H9 (cell line): ENCODE measurements at regions not wholly inside any gene's neighbourhood (a gene's known extent, or its start where the extent isn't known, plus 50 kb on each side); places are given as distances from the start of the nearest gene placed in this dataset.
"Not testable (repeated sequence)": the region's sequence is repeated elsewhere in the genome, so short reads cannot be mapped to it uniquely, and the experiment has no call there.

Experiments
- DNase-seq: peaks from one replicate; pipeline ENCODE4 v3.0.0-alpha.2; 2017
- H2AFZ ChIP-seq: one replicate; pipeline ENCODE4 v1.6.1; 2013; ENCODE audit warnings: mild to moderate bottlenecking, low read length, control low read depth, moderate library complexity
- H2AK5ac ChIP-seq: 2 replicates; pipeline ENCODE4 v1.6.1; 2013; ENCODE audit warnings: low read length, control low read depth, mixed read lengths; ENCODE audit not compliant: insufficient read length
- H2BK120ac ChIP-seq: one replicate; pipeline ENCODE4 v1.6.1; 2013; ENCODE audit warnings: low read depth, mild to moderate bottlenecking, low read length, control low read depth, inconsistent platforms; ENCODE audit not compliant: poor library complexity, severe bottlenecking
- H2BK12ac ChIP-seq: 2 replicates; pipeline ENCODE4 v1.6.1; 2013; ENCODE audit warnings: low read length, control low read depth, mixed read lengths, low read depth; ENCODE audit not compliant: insufficient read length
- H2BK15ac ChIP-seq: 2 replicates; pipeline ENCODE4 v1.6.1; 2013; ENCODE audit warnings: low read depth, low read length, control low read depth
- H2BK20ac ChIP-seq: one replicate; pipeline ENCODE4 v1.6.1; 2013; ENCODE audit warnings: low read depth, mild to moderate bottlenecking, low read length, control low read depth, inconsistent platforms; ENCODE audit not compliant: poor library complexity, severe bottlenecking
- H2BK5ac ChIP-seq: 2 replicates; pipeline ENCODE4 v1.6.1; 2013; ENCODE audit warnings: low read length, control low read depth, mixed read lengths; ENCODE audit not compliant: insufficient read length
- H3K14ac ChIP-seq: 2 replicates; pipeline ENCODE4 v1.6.1; 2013; ENCODE audit warnings: low read length, control low read depth; ENCODE audit not compliant: insufficient read depth
- H3K18ac ChIP-seq: 2 replicates; pipeline ENCODE4 v1.6.1; 2013; ENCODE audit warnings: low read depth, mild to moderate bottlenecking, mixed read lengths, low read length, control low read depth; ENCODE audit not compliant: insufficient read length
- H3K23ac ChIP-seq: 2 replicates; pipeline ENCODE4 v1.6.1; 2013; ENCODE audit warnings: low read length, control low read depth, mixed read lengths, low read depth; ENCODE audit not compliant: insufficient read length
- H3K23me2 ChIP-seq: 2 replicates; pipeline ENCODE4 v1.6.1; 2013; ENCODE audit warnings: low read depth, mild to moderate bottlenecking, mixed read lengths, low read length, control low read depth; ENCODE audit not compliant: insufficient read length, poor library complexity, severe bottlenecking
- H3K27ac ChIP-seq: 2 replicates; pipeline ENCODE4 v1.5.1; 2013; ENCODE audit warnings: low read length, control low read depth, mixed read lengths, low read depth; ENCODE audit not compliant: insufficient read length
- H3K27me3 ChIP-seq: 2 replicates; pipeline ENCODE4 v1.6.1; 2013; ENCODE audit warnings: low read length, control low read depth, inconsistent platforms; ENCODE audit not compliant: insufficient read depth
- H3K4ac ChIP-seq: 2 replicates; pipeline ENCODE4 v1.6.1; 2013; ENCODE audit warnings: low read depth, mild to moderate bottlenecking, control low read depth, inconsistent platforms, low read length, moderate library complexity
- H3K4me1 ChIP-seq: 2 replicates; pipeline ENCODE4 v1.6.1; 2013; ENCODE audit warnings: low read length, control low read depth, inconsistent platforms; ENCODE audit not compliant: insufficient read depth
- H3K4me2 ChIP-seq: 2 replicates; pipeline ENCODE4 v1.6.1; 2013; ENCODE audit warnings: low read length, control low read depth, mixed read lengths; ENCODE audit not compliant: insufficient read length, insufficient read depth
- H3K56ac ChIP-seq: 2 replicates; pipeline ENCODE4 v1.6.1; 2013; ENCODE audit warnings: low read depth, mild to moderate bottlenecking, mixed read lengths, low read length, control low read depth; ENCODE audit not compliant: insufficient read length
- H3K79me1 ChIP-seq: 2 replicates; pipeline ENCODE4 v1.6.1; 2013; ENCODE audit warnings: low read depth, mild to moderate bottlenecking, moderate library complexity, low read length, control low read depth, inconsistent platforms; ENCODE audit not compliant: insufficient read depth, poor library complexity, severe bottlenecking
- H3K79me2 ChIP-seq: 2 replicates; pipeline ENCODE4 v1.6.1; 2013; ENCODE audit warnings: low read length, control low read depth, inconsistent platforms; ENCODE audit not compliant: insufficient read depth
- H3K9ac ChIP-seq: 2 replicates; pipeline ENCODE4 v1.6.1; 2013; ENCODE audit warnings: low read length, control low read depth, mixed read lengths; ENCODE audit not compliant: insufficient read length; ENCODE audit errors: extremely low read depth
- H3K9me3 ChIP-seq: one replicate; pipeline ENCODE4 v1.6.1; 2013; ENCODE audit warnings: low read depth, low read length, inconsistent platforms; ENCODE audit not compliant: control insufficient read depth
- H3T11ph ChIP-seq: one replicate; pipeline ENCODE4 v1.6.1; 2013; ENCODE audit warnings: mild to moderate bottlenecking, low read length, control low read depth, inconsistent platforms
- H4K20me1 ChIP-seq: one replicate; pipeline ENCODE4 v1.6.1; 2013; ENCODE audit not compliant: control insufficient read depth, insufficient read length, insufficient read depth
- H4K5ac ChIP-seq: 2 replicates; pipeline ENCODE4 v1.6.1; 2013; ENCODE audit warnings: low read depth, mild to moderate bottlenecking, mixed read lengths, low read length, control low read depth; ENCODE audit not compliant: insufficient read length
- H4K8ac ChIP-seq: replicated peaks from 2 replicates; pipeline ENCODE4 v1.6.1; 2013; ENCODE audit warnings: low read length, control low read depth, mixed read lengths, low read depth; ENCODE audit not compliant: insufficient read length
- H4K91ac ChIP-seq: 2 replicates; pipeline ENCODE4 v1.6.1; 2013; ENCODE audit warnings: low read depth, mild to moderate bottlenecking, moderate library complexity, mixed read lengths, low read length, control low read depth; ENCODE audit not compliant: insufficient read length
- H3K27ac Mint-ChIP-seq, 3 experiments: 2 replicates in 2 of 3; 3 replicates in 1 of 3; pipeline ENCODE4 v1.8.0; 2020 to 2021; ENCODE audit warnings: mixed read lengths in 3 of 3, mild to moderate bottlenecking in 1 of 3, moderate library complexity in 1 of 3
- H3K27me3 Mint-ChIP-seq: 2 replicates; pipeline ENCODE4 v1.8.0; 2021; ENCODE audit warnings: low read depth, mild to moderate bottlenecking, moderate library complexity, mixed read lengths
- H3K36me3 Mint-ChIP-seq, 3 experiments: 2 replicates in 2 of 3; 3 replicates in 1 of 3; pipeline ENCODE4 v1.8.0; 2020 to 2021; ENCODE audit warnings: low read depth in 3 of 3, mixed read lengths in 3 of 3; ENCODE audit not compliant: insufficient read depth in 1 of 3
- H3K4me1 Mint-ChIP-seq, 2 experiments: 2 replicates each; pipeline ENCODE4 v1.8.0; 2020; ENCODE audit warnings: mixed read lengths in 2 of 2
- H3K4me3 Mint-ChIP-seq, 2 experiments: 2 replicates in 1 of 2; 3 replicates in 1 of 2; pipeline ENCODE4 v1.8.0; 2020 to 2021; ENCODE audit warnings: mild to moderate bottlenecking in 2 of 2, mixed read lengths in 2 of 2, moderate library complexity in 1 of 2
- H3K9me3 Mint-ChIP-seq, 2 experiments: 2 replicates in 1 of 2; 3 replicates in 1 of 2; pipeline ENCODE4 v1.8.0; 2020; ENCODE audit warnings: mild to moderate bottlenecking in 2 of 2, mixed read lengths in 2 of 2, moderate library complexity in 1 of 2
- WGBS: extraction: QIAGEN DNeasy Blood & Tissue Kit; methylation state at CpG from one replicate; pipeline ENCODE4 v1.1.7; 2013; ENCODE audit warnings: missing lambda C conversion rate, low lambda C conversion rate, mixed read lengths; ENCODE audit not compliant: insufficient read length; ENCODE audit errors: extremely low coverage; 5-methylcytosine and 5-hydroxymethylcytosine counted together

GRCh38 chr7:65763114-65763513 is 109.8 kb upstream of the VKORC1L1 start:
- H3K27me3 Mint-ChIP-seq, H2AFZ ChIP-seq, H2BK15ac ChIP-seq, H4K8ac ChIP-seq, H4K91ac ChIP-seq, H2BK20ac ChIP-seq, H3K79me1 ChIP-seq, H2BK12ac ChIP-seq, H2AK5ac ChIP-seq, H3K9me3 ChIP-seq, H3K23ac ChIP-seq, DNase-seq, H3K4me1 ChIP-seq, H3K27me3 ChIP-seq, H3K9me3 Mint-ChIP-seq, H2BK120ac ChIP-seq, H3K14ac ChIP-seq, H3K4me3 Mint-ChIP-seq, H4K20me1 ChIP-seq, H3K27ac ChIP-seq, H3K4me1 Mint-ChIP-seq, H3K56ac ChIP-seq, H3T11ph ChIP-seq, H3K79me2 ChIP-seq, H3K18ac ChIP-seq, H3K4ac ChIP-seq, H4K5ac ChIP-seq, H2BK5ac ChIP-seq, H3K23me2 ChIP-seq, H3K4me2 ChIP-seq, H3K9ac ChIP-seq: not testable (repeated sequence)
- Mint-ChIP-seq H3K27ac (peak overlapping the region in 1 of 3 experiments; percentile 66; a peak in 2 of 7 replicates), H3K36me3 (peaks cover 15 to 37% (median 36%) of the 10 kb centered on the region in 3 experiments; a peak in 6 of 7 replicates)
- WGBS = no CpG with 5 or more reads among the region's 5 CpGs
